ENCODE measurements at regions not wholly inside any gene's neighbourhood (a gene's known extent, or its start where the extent isn't known, plus 50 kb on each side); places are given as distances from the start of the nearest gene placed in this dataset.
"Not testable (repeated sequence)": the region's sequence is repeated elsewhere in the genome, so short reads cannot be mapped to it uniquely, and the experiment has no call there.

DNA sequence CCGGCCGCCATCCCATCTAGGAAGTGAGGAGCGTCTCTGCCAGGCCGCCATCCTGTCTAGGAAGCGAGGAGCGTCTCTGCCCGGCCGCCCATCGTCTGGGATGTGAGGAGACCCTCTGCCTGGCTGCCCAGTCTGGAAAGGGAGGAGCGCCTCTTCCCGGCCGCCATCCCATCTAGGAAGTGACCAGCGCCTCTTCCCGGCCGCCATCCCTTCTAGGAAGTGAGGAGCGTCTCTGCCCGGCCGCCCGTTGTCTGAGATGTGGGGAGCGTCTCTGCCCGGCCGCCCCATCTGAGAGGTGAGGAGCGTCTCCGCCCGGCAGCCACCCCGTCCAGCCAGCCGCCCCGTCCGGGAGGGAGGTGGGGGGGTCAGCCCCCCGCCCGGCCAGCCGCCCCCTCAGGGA, 475.4 kb downstream of the TMEM114 start:
- TF ChIP-seq, protein P1, sequence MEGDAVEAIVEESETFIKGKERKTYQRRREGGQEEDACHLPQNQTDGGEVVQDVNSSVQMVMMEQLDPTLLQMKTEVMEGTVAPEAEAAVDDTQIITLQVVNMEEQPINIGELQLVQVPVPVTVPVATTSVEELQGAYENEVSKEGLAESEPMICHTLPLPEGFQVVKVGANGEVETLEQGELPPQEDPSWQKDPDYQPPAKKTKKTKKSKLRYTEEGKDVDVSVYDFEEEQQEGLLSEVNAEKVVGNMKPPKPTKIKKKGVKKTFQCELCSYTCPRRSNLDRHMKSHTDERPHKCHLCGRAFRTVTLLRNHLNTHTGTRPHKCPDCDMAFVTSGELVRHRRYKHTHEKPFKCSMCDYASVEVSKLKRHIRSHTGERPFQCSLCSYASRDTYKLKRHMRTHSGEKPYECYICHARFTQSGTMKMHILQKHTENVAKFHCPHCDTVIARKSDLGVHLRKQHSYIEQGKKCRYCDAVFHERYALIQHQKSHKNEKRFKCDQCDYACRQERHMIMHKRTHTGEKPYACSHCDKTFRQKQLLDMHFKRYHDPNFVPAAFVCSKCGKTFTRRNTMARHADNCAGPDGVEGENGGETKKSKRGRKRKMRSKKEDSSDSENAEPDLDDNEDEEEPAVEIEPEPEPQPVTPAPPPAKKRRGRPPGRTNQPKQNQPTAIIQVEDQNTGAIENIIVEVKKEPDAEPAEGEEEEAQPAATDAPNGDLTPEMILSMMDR (IDR thresholded peaks at IDR 0.05; ENCODE audit: control extremely low read depth in 1 of 3, insufficient read depth in 1 of 3, low read depth in 1 of 3, low read length in 3 of 3), result not testable (repeated sequence)
- TF ChIP-seq POLR2AphosphoS5 (IDR thresholded peaks at IDR 0.05; ENCODE audit: low read depth, low read length); CBX5 (IDR thresholded peaks at IDR 0.05; ENCODE audit: low read depth, low read length); TCF12 (IDR thresholded peaks at IDR 0.05; ENCODE audit: low read depth, low read length); SRF (IDR thresholded peaks at IDR 0.05; ENCODE audit: low read depth, low read length); YY1 (IDR thresholded peaks at IDR 0.05; ENCODE audit: low read depth, low read length); SUZ12 (IDR thresholded peaks at IDR 0.05; ENCODE audit: low read length); MAFK (IDR thresholded peaks at IDR 0.05; ENCODE audit: low read depth, low read length); CEBPB (IDR thresholded peaks at IDR 0.05; ENCODE audit: low read depth, low read length); SAP30 (IDR thresholded peaks at IDR 0.05; ENCODE audit: insufficient read depth, insufficient replicate concordance, low read length); EP300 (IDR thresholded peaks at IDR 0.05; ENCODE audit: borderline replicate concordance in 1 of 2, low read depth in 2 of 2, low read length in 2 of 2); RAD21 (IDR thresholded peaks at IDR 0.05 in 1 of 2, conservative IDR thresholded peaks at IDR 0.05 in 1 of 2; ENCODE audit: low read depth in 2 of 2, low read length in 2 of 2): not testable (repeated sequence)
- TF ChIP-seq, protein P2, sequence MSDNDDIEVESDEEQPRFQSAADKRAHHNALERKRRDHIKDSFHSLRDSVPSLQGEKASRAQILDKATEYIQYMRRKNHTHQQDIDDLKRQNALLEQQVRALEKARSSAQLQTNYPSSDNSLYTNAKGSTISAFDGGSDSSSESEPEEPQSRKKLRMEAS (IDR thresholded peaks at IDR 0.05), result not testable (repeated sequence)
- TF ChIP-seq, protein P3, sequence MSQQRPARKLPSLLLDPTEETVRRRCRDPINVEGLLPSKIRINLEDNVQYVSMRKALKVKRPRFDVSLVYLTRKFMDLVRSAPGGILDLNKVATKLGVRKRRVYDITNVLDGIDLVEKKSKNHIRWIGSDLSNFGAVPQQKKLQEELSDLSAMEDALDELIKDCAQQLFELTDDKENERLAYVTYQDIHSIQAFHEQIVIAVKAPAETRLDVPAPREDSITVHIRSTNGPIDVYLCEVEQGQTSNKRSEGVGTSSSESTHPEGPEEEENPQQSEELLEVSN (IDR thresholded peaks at IDR 0.05), result not testable (repeated sequence)
